Caki2 (cell line): ENCODE measurements at regions not wholly inside any gene's neighbourhood (a gene's known extent, or its start where the extent isn't known, plus 50 kb on each side); places are given as distances from the start of the nearest gene placed in this dataset.
"Not testable (repeated sequence)": the region's sequence is repeated elsewhere in the genome, so short reads cannot be mapped to it uniquely, and the experiment has no call there.

ENCODE experiments used
- DNase-seq: peaks from one replicate; pipeline ENCODE4 v3.0.0-alpha.2; 2015; ENCODE audit warnings: low read depth
- in situ Hi-C: cut with HindIII; loops from 2 replicates; pipeline ENCODE4 v1.10.0; 2016; ENCODE audit warnings: low sequenced_read_pairs, low pct_unique_long_range_greater_than_20kb, mixed read lengths

DNA sequence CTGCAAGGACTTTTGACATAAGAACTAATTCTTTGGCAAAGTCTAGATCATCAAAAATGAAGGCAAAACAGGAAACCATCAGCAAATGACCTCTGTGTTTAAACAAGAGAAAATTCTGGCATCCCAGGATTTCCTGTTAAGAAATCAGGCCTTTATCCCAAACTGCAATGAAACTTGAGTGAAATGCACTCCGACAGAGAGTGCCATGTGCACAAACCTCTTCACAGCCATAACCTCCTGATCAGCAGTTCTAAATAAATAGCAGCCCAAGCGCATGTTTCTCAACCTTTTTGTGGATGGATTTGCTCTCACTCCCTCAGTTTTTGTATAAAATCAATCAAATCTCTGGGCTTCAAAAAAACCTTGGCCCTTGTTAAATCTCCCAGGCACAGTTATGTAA is 107.7 kb upstream of the EEPD1 start:
- no peak for DNase-seq
- in situ Hi-C loops, result no loop called here

DNA sequence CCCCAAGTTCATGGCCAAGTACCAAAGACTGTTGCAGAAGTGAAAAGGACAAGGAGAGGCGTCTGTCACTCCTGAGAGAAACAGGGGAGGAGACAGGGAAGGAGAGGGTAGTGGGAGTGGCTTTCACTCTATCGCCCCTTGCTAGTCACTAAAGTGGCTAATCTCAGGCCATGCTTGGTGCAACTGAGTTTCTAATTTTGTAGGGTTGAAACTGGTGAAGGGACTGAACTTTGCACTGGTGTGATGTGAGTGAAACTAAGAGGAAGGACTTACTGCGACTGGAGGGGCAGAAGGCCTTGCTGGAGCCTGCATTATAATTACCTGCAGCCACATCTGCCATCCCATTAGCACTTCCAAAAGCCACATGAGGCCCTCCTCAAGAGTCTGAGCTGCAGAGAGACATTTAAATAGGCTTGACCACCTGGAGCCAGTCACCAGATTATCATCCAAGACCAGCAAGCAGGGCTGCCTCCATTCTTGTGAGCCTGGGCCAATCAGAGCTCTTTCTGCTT is 107.2 kb upstream of the EEPD1 start:
- DNase-seq, result no peak
- in situ Hi-C loops, result no loop called here

DNA sequence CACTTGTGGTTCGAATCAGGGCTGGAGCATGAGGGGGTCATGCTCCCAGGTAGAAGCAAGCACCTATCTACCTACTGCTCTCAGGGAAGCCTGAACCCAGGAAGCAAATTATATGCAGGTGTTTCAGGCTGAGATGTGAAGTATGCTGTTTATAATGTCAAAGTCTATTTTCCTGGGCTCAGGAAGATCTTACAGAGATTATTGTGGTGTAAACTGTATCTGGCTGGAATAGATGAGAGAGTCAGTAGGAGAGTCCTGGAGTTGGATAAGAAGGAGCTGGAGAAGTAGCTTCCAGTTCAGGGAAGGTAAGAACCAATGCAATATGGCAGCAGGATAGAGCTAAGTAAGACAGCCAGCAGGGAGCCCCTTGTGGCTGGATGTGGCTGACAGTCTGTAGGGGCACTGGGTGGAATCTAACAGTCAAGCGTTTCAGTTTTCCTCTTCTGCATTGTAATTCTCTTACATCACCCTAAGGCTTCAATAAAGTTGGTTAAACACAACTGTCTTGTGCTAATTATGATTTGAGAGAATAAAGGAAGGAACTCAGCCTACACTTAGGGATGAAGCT is 105.9 kb upstream of the EEPD1 start:
- in situ Hi-C loops, result no loop called here

DNA sequence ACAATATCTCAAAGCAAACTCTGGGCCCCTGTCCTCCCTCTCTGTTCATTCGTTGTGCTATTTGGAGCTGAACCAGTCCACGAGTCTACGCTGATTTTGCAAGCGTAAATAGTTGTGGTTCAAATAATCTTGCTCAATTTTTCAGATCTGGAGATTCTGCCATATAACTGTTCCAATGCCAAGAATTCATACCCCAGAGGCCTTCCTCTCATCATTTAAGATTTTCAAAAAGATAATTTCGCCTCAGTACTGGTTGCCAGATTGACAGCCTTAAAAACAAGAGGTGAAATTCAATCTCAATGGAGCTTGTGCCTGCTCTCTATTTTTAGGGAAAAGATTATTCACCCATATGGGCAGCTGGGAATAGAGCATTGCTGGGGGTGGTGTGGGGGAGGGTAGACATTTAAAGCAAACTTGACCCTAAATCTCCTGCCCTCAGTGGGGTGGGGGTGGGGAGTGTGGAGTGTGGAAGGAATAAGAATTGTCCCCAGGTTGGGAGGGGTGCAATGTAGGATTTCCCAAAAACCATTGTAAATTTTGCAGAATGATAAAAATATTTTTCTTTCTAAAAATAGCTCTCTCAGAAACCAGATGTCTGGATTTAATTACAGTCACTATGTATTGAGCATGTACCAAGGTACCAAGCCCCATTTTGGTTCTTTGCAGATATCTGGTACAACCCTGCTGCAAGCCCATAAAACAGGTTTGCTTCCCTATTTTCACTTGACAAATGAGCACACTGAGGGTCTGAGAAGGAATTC is 104.7 kb upstream of the EEPD1 start:
- no peak for DNase-seq
- in situ Hi-C loops, result no loop called here

More for the DNA sequence above, 105.9 kb upstream of the EEPD1 start:
- no peak for DNase-seq

DNA sequence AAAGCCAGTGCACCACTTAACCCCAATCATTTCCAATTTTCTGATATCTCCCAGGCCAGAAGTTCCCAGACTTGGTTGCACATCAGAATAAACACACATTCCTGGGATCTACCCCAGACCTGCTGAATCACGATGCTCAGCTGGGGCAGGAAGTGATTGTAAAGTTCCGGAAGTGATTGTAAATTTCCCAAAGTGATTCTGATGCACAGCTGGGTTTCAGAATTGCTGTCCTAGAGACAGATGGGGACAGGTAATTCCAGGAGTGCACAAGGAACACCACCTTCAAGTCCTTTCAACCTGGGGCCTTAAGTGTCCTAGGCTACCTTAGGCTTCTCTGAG is 104.2 kb upstream of the EEPD1 start:
- in situ Hi-C loops, result no loop called here
- no peak for DNase-seq

DNA sequence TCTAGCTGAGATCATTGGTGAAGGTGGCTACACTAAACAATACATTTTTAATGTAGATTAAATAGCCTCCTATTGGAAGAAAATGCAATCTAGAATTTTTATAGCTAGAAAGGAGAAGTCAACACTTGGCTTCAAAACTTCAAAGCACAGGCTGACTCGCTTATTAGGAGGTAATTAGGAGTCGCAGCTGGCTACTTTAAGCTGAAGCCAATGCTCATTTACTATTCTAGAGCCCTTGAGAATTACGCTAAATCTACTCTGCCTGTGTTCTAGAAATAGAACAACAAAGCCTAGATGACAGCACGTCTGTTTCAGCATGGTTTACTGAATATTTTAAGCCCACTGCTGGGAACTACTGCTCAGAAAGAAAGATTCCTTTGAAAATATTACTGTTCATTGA is 101.6 kb upstream of the EEPD1 start:
- in situ Hi-C loops, result no loop called here
- DNase-seq, result no peak

DNA sequence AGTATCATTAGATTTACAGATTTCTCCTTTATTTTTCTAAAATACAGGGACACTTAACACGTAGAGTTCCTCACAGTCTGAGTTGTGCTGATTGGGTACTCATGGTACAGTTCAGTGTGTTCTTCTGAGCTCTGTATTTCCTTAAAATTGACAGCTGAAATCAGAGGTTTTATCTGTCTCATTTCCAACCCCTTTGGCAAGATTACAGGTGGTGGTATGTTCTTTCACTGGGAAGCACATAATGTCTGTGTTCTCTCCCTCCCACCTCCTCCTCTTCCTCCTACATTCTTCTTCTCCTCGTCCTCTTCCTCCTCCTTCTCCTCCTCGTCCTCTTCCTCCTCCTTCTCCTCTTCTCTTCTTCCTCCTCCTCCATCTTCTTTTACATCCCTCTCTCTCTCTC is 99.5 kb upstream of the EEPD1 start:
- no peak for DNase-seq
- in situ Hi-C loops, result no loop called here

DNA sequence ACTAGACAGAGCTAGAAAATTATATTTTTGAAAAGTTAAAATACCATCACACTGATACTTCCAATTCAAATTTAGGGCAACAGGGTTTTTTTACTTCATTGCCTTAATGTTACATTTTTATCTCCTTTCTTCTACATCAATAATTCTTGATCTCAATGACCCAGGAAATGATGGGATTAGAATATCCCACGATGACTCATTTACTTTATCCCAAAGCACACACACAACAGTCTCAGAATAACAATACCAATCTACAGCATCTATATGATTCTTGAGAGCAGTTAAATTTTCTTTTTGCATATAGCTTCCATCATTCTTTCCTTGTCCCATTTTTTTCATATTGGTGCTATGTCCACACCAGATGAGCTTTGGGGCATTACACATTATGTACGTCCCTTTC is 98.4 kb upstream of the EEPD1 start:
- in situ Hi-C loops, result no loop called here

DNA sequence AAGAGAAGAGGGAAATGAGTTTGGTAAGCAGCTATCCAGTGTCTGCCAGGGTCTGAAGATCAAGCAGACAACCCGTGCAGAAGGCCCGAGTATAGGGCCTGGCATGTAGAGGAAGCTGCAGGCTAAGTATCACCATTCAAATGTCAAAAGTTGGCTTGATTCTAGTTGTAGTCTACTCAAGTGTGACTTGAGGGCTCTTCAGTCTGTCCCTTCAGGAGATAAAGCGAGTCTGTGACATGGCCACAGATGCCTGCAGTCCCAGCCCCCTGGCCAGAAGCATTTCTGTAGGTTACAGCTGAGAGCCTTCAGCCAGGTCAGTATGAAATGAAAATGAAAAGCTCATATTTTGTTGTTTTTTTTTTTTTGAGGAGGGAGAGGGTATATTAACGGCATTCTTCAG is 97.8 kb upstream of the EEPD1 start:
- in situ Hi-C loops, result no loop called here
- no peak for DNase-seq

More for the DNA sequence above, 98.4 kb upstream of the EEPD1 start:
- DNase-seq, result no peak

DNA sequence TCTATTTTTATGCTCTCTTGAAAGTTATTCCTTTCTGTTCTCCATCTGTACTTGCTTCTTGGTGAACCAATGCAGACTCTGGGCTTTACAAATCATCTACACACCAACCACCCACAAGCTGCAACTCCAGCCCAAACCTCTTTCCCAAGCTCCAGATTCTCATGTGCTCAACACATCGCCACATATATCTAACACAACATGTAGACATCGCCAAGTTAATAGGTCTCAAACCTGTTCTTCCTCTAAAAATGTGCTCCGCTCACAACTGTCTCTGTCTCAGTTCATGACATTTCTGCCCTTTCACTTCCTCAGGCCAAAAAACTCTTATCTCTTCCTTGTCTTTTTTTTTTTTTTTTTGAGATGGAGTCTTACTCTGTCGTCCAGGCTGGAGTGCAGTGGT is 95.7 kb upstream of the EEPD1 start:
- DNase-seq, result no peak
- in situ Hi-C loops, result no loop called here

DNA sequence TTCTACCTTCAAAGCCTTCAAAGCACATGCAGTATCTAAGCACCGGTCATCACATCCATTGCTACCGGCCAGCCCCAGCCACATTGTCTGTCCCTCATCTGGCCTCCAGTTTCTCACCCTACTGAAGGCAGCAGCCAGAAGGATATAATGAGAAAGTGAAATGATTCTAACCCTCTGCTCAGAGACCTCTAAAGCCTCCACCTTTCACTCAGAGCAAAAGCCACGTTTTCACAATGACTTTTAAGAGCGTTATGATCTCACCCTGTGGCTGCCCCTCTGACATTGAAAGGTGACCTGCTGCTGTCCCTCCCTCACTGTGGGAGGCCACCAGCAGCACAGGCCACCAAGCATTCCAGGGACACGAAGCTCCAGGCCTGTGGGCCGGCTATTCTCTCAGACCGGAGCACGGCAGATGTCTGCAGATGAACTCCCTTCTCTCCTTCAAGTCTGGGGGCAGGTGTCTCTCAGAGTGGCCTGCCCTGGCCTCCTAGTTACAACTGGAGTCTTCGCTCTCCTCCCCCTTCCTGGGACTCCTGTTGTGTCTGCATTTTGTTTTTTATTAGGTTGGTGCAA is 94.9 kb upstream of the EEPD1 start:
- DNase-seq, result no peak
- in situ Hi-C loops, result no loop called here

DNA sequence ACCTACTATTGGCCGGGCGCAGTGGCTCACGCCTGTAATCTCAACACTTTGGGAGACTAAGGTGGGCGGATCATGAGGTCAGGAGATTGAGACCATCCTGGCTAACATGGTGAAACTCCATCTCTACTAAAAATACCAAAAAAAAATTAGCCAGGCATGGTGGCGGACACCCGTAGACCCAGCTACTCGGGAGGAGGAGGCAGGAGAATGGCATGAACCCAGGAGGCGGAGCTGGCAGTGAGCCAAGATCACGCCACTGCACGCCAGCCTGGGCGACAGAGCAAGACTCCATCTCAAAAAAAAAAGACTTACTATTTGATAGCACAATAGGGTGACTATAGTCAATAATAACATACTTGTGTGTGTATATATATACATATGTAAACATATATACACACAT is 92.7 kb upstream of the EEPD1 start:
- DNase-seq, in situ Hi-C loops: not testable (repeated sequence)

DNA sequence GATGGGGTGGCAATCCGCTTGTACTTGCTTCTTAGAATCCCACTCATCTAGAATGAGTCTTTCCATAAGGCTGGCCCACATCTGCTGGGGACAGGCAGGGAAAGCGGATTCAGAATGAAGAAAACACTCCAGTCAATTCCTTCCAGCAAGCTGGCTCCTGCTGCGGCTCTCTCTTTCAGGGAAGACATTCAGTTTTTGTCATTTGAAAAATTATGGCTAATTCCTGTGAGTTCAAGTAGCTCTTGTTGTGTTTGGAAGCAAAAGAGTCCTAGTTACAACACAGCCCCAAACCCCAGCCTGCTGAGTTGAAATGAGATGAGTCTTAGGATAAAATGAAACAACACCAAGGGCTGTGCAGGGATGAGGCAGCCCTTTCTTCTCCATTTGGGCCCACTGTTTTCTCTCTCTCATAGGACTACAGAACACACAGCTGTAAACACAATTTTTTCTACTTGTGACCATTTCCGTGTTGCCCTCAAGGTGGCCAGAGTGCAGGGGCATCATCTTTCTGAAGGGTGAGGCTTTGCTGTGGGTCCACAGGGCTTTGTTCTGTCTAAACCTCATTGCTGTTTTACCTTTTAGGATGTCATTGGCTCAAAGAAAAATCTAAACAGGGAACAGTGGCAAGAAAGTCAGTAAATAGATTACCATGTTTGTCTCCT is 90.8 kb upstream of the EEPD1 start:
- DNase-seq, result no peak
- in situ Hi-C loops, result no loop called here

DNA sequence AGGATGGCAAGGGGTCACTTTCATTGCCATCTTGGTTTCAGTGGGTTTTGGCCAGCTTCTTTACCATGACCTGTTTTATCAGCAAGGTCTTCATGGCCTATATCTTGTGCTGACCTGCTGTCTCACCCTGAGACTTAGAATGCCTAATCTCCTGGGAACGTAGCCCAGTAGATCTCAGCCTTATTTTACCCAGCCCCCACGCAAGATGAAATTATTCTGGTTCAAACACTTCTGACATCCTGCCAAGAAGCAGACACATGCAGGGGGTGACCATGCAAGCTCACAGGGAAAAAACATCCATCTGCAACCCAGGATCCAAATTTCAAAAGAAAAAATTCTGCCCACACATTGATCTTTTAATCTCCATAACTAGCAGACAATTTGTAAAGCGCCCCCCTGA is 88.4 kb upstream of the EEPD1 start:
- DNase-seq, result no peak
- in situ Hi-C loops, result no loop called here

DNA sequence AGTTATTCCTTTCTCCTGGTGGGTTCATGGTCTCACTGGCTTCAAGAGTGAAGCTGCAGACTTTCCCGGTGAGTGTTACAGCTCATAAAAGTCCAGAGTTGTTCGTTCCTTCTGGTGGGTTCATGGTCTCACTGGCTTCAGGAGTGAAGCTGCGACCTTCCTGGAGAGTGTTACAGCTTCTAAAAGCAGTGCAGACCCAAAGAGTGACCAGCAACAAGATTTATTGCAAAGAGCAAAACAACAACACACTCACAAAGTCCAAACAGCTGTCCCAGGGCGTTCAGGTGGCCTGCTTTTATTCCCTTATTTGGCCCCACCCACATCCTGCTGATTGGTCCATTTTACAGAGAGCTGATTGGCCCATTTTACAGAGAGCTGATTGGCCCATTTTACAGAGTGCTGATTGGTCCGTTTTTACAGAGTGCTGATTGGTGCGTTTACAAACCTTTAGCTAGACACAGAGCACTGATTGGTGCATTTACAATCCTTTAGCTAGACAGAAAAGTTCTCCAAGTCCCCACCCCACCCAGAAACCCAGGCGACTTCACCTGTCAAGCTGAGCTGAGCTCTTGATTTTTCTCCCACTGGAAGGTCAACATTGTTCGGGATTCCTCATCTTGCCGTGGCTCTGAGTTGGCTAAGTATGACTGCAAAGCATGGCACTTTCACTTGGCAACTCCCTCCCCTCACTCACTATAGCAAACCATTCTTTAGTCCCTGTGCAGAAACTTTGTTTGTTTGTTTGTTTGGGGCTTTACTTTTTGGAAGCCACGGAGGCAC is 87.3 kb upstream of the EEPD1 start:
- in situ Hi-C loops, DNase-seq: not testable (repeated sequence)

DNA sequence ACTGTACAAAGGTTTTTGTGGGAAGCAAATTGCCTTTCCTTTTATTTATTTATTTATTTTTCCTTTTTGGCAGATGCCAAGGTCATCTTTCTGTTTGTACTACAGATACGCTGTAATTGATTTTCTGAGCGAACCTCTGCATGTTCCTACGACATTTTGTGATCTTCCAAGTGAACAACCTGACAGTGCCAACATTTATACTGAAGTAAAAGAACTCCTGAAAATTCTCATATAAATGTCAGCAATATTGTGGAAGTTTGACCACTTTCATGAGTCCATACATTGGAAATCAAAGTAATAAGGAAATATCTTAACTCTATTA is 86.8 kb upstream of the EEPD1 start:
- no peak for DNase-seq
- in situ Hi-C loops, result no loop called here

DNA sequence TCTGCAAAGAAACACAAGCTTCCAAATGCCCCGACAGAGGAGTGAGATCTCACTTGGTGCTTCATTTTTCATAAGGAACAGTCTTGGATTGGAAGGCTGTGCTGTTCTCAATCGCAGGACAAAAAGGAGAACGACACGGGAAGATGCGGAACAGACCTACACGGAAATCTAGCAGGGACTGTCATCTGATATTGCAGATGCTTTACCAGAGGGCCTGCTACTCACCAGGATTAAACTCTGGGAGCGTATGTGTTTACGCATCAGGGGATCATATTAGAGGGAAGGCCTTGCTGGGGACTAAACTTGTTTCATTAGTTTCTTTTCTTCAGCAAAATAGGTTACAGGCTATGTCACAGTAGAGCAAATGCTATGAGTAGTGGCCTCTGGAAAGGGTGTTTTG is 82.8 kb upstream of the EEPD1 start:
- in situ Hi-C loops, result no loop called here
- no peak for DNase-seq

DNA sequence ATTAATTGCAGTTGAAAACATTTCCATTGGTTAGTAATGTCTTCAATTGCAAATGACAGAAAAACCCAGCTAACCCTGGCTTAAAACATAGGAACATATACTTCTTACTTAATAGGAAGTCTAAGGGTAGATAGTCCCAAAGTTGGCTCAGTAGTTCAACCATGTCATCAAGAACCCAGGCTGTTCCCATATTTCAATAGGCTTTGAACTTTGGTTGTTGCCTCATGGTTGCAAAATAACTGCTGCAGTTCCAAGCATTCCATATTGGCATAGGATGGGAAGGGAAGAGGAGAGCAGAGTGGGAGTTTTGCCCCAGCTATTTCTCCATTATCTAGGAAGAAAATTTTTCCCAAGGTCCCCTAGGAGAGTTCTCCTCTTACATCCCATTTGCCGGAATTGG is 81.4 kb upstream of the EEPD1 start:
- no peak for DNase-seq
- in situ Hi-C loops, result no loop called here

DNA sequence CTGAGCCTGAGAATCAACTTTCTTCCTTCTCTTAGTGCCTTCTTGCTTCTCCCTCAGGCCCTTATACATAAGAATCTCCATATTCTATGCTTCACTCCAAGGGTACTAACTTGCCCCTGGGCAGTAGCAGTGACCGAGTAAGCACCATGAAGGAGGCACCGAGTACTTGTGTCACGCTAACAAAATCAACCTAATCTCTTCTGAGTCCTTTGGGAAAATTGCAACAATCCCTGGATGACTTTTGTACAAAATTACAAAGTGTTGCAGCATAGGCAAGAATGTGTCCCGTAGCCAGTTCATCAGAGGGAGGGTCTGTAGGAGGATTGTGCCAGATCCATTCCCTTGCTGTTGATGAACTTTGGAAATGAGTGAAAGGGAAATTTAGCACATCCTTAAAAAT is 80.4 kb upstream of the EEPD1 start:
- in situ Hi-C loops, result no loop called here
- no peak for DNase-seq
